Astrocyte (in vitro differentiated cells and primary cell): ENCODE measurements at regions not wholly inside any gene's neighbourhood (a gene's known extent, or its start where the extent isn't known, plus 50 kb on each side); places are given as distances from the start of the nearest gene placed in this dataset.

ENCODE experiments used
- CTCF ChIP-seq: IDR thresholded peaks from 2 replicates; pipeline ENCODE4 v1.5.1; 2011; ENCODE audit warnings: low read depth, mild to moderate bottlenecking, inconsistent platforms, low read length, moderate library complexity; ENCODE audit not compliant: insufficient read depth
- EZH2 ChIP-seq: IDR thresholded peaks from 2 replicates; pipeline ENCODE4 v1.6.1; 2012; ENCODE audit warnings: mild to moderate bottlenecking, low read length, inconsistent platforms; ENCODE audit not compliant: insufficient read depth

GRCh38 chr12:17381211-17381610 is 708.8 kb downstream of the RERGL start:
- TF ChIP-seq CTCF (no peak), EZH2 (no peak)
